Neural cell (in vitro differentiated cells): ENCODE measurements at regions not wholly inside any gene's neighbourhood (a gene's known extent, or its start where the extent isn't known, plus 50 kb on each side); places are given as distances from the start of the nearest gene placed in this dataset.

Experiments
- H2AFZ ChIP-seq: fragments of 200-600, 300-800 bp; sonication (generic), shearing (Covaris generic); 2 replicates; pipeline ENCODE4 v1.6.0; 2014; ENCODE audit warnings: low read depth, mild to moderate bottlenecking, antibody characterized with exemption, low read length, moderate library complexity
- H3F3A ChIP-seq: fragments of 200-600 bp; shearing (Covaris generic); 2 replicates; pipeline ENCODE4 v1.6.1; 2016; ENCODE audit warnings: mild to moderate bottlenecking, moderate library complexity, mixed read lengths, antibody characterized with exemption, low read length; ENCODE audit not compliant: insufficient read depth, poor library complexity, severe bottlenecking
- H3K27ac ChIP-seq: fragments of 200-600, 300-800 bp; sonication (generic), shearing (Covaris generic); 2 replicates; pipeline ENCODE4 v1.5.1; 2014; ENCODE audit warnings: mild to moderate bottlenecking, low read length, moderate library complexity
- H3K27me3 ChIP-seq: fragments of 300-800, 200-600 bp; sonication (generic), shearing (Covaris generic); 2 replicates; pipeline ENCODE4 v1.6.0; 2014; ENCODE audit warnings: mild to moderate bottlenecking, low read depth, low read length, moderate library complexity; ENCODE audit not compliant: insufficient read depth
- H3K36me3 ChIP-seq: fragments of 300-800, 200-600 bp; sonication (generic), shearing (Covaris generic); 2 replicates; pipeline ENCODE4 v1.5.1; 2014; ENCODE audit warnings: mild to moderate bottlenecking, antibody characterized with exemption, low read length, moderate library complexity; ENCODE audit not compliant: insufficient read depth
- H3K4me2 ChIP-seq: fragments of 300-800, 200-600 bp; sonication (generic), shearing (Covaris generic); 2 replicates; pipeline ENCODE4 v1.6.0; 2014; ENCODE audit warnings: mild to moderate bottlenecking, low read length
- H3K4me3 ChIP-seq: fragments of 300-800, 200-600 bp; sonication (generic), shearing (Covaris generic); 2 replicates; pipeline ENCODE4 v1.5.1; 2014; ENCODE audit warnings: mild to moderate bottlenecking, low read length, moderate library complexity
- H3K79me2 ChIP-seq: fragments of 200-600 bp; shearing (Covaris generic); replicated peaks from 2 replicates; pipeline ENCODE4 v1.6.0; 2014; ENCODE audit warnings: mild to moderate bottlenecking, low read length, moderate library complexity; ENCODE audit not compliant: insufficient read depth
- H3K9ac ChIP-seq: fragments of 300-800, 200-600 bp; sonication (generic), shearing (Covaris generic); 2 replicates; pipeline ENCODE4 v1.6.1; 2016; ENCODE audit warnings: mild to moderate bottlenecking, low read length, mixed read lengths
- H3K9me2 ChIP-seq: fragments of 200-600 bp; shearing (Covaris generic); 2 replicates; pipeline ENCODE4 v1.6.1; 2016; ENCODE audit warnings: mild to moderate bottlenecking, low read length, mixed read lengths; ENCODE audit not compliant: insufficient read depth
- H3K9me3 ChIP-seq: fragments of 200-600, 300-800 bp; sonication (generic), shearing (Covaris generic); 2 replicates; pipeline ENCODE4 v1.6.1; 2016; ENCODE audit warnings: mild to moderate bottlenecking, mixed run types, low read length, moderate library complexity, mixed read lengths
- H4K20me1 ChIP-seq: fragments of 200-600 bp; shearing (Covaris generic); 2 replicates; pipeline ENCODE4 v1.6.1; 2016; ENCODE audit warnings: mild to moderate bottlenecking, mixed run types; ENCODE audit not compliant: insufficient read depth
- EP300 ChIP-seq: fragments of 450-650 bp; conservative IDR thresholded peaks from 2 replicates; pipeline ENCODE4 v1.6.1; 2014; ENCODE audit warnings: antibody characterized with exemption, mild to moderate bottlenecking, moderate library complexity; ENCODE audit not compliant: poor library complexity, severe bottlenecking
- EZH2 ChIP-seq: fragments of 200-600, 300-800 bp; shearing (Covaris generic), sonication (generic); IDR thresholded peaks from 2 replicates; pipeline ENCODE4 v1.6.1; 2014; ENCODE audit warnings: antibody characterized with exemption, low read length, borderline replicate concordance, mild to moderate bottlenecking; ENCODE audit not compliant: insufficient read depth, poor library complexity, severe bottlenecking
- MXI1 ChIP-seq: fragments of 450-650 bp; conservative IDR thresholded peaks from 2 replicates; pipeline ENCODE4 v1.6.1; 2014; ENCODE audit warnings: antibody characterized with exemption, mild to moderate bottlenecking; ENCODE audit not compliant: poor library complexity, severe bottlenecking
- POLR2AphosphoS5 ChIP-seq: IDR thresholded peaks from 2 replicates; pipeline ENCODE4 v1.6.1; 2012
- RAD21 ChIP-seq: fragments of 450-650 bp; conservative IDR thresholded peaks from 2 replicates; pipeline ENCODE4 v1.6.1; 2014; ENCODE audit warnings: antibody characterized with exemption, mild to moderate bottlenecking, moderate library complexity
- SMC3 ChIP-seq: fragments of 450-650 bp; conservative IDR thresholded peaks from 2 replicates; pipeline ENCODE4 v1.6.1; 2014; ENCODE audit warnings: antibody characterized with exemption, mild to moderate bottlenecking, moderate library complexity; ENCODE audit not compliant: poor library complexity
- TAF1 ChIP-seq: IDR thresholded peaks from 2 replicates; pipeline ENCODE4 v1.6.1; 2012; ENCODE audit warnings: low read depth
- TF ChIP-seq, protein P1 (sequence below): IDR thresholded peaks from 2 replicates; pipeline ENCODE4 v1.6.1; 2012; ENCODE audit warnings: borderline replicate concordance
- TF ChIP-seq, protein P2 (sequence below): fragments of 450-650 bp; IDR thresholded peaks from 2 replicates; pipeline ENCODE4 v1.5.1; 2014; ENCODE audit warnings: antibody characterized with exemption, mild to moderate bottlenecking, moderate library complexity; ENCODE audit not compliant: poor library complexity, severe bottlenecking

DNA sequence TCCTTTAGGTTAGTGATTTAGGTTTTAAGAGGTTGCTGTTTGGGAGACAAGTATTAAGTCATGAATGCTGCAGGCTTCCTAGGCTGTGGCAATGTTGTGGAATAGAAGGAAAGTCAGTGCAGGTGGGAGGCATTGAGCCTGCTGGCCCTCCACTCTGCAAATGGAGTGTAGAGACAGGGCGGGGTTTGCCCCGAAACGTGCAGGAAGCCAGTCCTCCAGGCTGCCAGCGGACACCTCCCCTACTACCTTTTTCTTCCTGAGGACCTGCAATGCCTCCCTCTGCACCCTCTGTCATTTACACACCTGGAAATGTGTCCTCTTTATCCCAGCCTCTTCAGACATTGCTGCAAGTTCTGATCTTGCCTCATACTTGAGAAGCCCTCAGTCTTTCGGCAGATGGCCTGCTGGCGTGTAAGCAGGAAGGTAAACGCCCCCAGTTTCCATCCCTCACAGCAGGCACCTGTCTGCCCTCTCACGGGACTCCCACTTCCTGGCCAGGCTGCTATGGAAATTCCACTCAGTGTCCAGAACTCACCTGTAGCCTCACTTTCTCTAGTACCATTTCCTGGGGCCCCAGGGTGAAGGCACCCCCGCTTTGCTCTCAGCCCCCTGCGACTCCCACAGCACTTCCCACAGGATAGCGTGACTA is 81.6 kb upstream of the BOD1 start:
- Histone ChIP-seq H3K36me3 (no peaks in the 10 kb centered on the region), H3K27me3 (no peaks in the 10 kb centered on the region), H4K20me1 (no peaks in the 10 kb centered on the region), H3K4me2 (no peak overlapping the region), H3K9me3 (no peaks in the 10 kb centered on the region), H3K9me2 (no peaks in the 10 kb centered on the region), H2AFZ (no peak overlapping the region), H3K9ac (no peak overlapping the region), H3K4me3 (no peak overlapping the region), H3K27ac (no peak overlapping the region), H3F3A (no peaks in the 10 kb centered on the region), H3K79me2 (no peaks in the 10 kb centered on the region)
- TF ChIP-seq, protein P1, sequence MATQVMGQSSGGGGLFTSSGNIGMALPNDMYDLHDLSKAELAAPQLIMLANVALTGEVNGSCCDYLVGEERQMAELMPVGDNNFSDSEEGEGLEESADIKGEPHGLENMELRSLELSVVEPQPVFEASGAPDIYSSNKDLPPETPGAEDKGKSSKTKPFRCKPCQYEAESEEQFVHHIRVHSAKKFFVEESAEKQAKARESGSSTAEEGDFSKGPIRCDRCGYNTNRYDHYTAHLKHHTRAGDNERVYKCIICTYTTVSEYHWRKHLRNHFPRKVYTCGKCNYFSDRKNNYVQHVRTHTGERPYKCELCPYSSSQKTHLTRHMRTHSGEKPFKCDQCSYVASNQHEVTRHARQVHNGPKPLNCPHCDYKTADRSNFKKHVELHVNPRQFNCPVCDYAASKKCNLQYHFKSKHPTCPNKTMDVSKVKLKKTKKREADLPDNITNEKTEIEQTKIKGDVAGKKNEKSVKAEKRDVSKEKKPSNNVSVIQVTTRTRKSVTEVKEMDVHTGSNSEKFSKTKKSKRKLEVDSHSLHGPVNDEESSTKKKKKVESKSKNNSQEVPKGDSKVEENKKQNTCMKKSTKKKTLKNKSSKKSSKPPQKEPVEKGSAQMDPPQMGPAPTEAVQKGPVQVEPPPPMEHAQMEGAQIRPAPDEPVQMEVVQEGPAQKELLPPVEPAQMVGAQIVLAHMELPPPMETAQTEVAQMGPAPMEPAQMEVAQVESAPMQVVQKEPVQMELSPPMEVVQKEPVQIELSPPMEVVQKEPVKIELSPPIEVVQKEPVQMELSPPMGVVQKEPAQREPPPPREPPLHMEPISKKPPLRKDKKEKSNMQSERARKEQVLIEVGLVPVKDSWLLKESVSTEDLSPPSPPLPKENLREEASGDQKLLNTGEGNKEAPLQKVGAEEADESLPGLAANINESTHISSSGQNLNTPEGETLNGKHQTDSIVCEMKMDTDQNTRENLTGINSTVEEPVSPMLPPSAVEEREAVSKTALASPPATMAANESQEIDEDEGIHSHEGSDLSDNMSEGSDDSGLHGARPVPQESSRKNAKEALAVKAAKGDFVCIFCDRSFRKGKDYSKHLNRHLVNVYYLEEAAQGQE = no peak
- TF ChIP-seq EP300 (no peak), TAF1 (no peak), SMC3 (no peak), RAD21 (no peak), MXI1 (no peak), POLR2AphosphoS5 (no peak)
- TF ChIP-seq, protein P2, sequence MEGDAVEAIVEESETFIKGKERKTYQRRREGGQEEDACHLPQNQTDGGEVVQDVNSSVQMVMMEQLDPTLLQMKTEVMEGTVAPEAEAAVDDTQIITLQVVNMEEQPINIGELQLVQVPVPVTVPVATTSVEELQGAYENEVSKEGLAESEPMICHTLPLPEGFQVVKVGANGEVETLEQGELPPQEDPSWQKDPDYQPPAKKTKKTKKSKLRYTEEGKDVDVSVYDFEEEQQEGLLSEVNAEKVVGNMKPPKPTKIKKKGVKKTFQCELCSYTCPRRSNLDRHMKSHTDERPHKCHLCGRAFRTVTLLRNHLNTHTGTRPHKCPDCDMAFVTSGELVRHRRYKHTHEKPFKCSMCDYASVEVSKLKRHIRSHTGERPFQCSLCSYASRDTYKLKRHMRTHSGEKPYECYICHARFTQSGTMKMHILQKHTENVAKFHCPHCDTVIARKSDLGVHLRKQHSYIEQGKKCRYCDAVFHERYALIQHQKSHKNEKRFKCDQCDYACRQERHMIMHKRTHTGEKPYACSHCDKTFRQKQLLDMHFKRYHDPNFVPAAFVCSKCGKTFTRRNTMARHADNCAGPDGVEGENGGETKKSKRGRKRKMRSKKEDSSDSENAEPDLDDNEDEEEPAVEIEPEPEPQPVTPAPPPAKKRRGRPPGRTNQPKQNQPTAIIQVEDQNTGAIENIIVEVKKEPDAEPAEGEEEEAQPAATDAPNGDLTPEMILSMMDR = no peak

DNA sequence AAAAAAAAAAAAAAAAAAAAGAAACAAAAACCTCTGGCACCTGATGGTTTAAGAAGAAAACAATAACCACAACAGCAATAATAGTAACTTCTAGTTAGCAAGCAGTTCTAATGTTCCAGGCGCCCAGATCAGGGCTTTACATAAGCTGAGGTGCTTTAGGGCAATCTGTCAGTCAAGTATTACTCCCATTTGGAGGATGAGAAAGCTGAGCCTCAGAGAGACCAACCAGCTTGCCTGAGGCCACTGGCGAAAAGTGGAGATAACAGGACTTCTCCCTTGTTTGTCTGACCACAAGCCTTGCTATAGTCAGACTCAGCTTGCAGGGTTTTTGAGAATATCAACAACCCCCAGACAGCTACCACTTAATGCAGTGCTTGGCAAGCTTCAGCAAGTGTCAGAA is 83.5 kb upstream of the BOD1 start:
- TF ChIP-seq MXI1 (no peak), POLR2AphosphoS5 (no peak), TAF1 (no peak), SMC3 (no peak), EP300 (no peak), EZH2 (no peak), RAD21 (no peak)
- TF ChIP-seq, protein P2 = no peak
- TF ChIP-seq, protein P1 = no peak
- H4K20me1 ChIP-seq = no peaks in the 10 kb centered on the region
- H3K9ac ChIP-seq = no peak overlapping the region
- H3K9me2 ChIP-seq = no peaks in the 10 kb centered on the region
- H3F3A ChIP-seq = no peaks in the 10 kb centered on the region
- H2AFZ ChIP-seq = no peak overlapping the region
- H3K79me2 ChIP-seq = no peaks in the 10 kb centered on the region
- H3K9me3 ChIP-seq = no peaks in the 10 kb centered on the region
- H3K27ac ChIP-seq = no peak overlapping the region
- H3K4me3 ChIP-seq = no peak overlapping the region
- H3K4me2 ChIP-seq = no peak overlapping the region
- no peaks in the 10 kb centered on the region for H3K27me3 ChIP-seq
- H3K36me3 ChIP-seq = no peaks in the 10 kb centered on the region
